ENCODE measurements at regions not wholly inside any gene's neighbourhood (a gene's known extent, or its start where the extent isn't known, plus 50 kb on each side); places are given as distances from the start of the nearest gene placed in this dataset.

GRCh38 chr3:22627993-22628499 lies 575.1 kb upstream of the UBE2E2 start:
- TF ChIP-seq POLR2AphosphoS5 (IDR thresholded peaks at IDR 0.05; ENCODE audit: low read depth, low read length): no peak
- no peak for TF ChIP-seq MAX (IDR thresholded peaks at IDR 0.05; ENCODE audit: low read depth)
- TF ChIP-seq, protein P1, sequence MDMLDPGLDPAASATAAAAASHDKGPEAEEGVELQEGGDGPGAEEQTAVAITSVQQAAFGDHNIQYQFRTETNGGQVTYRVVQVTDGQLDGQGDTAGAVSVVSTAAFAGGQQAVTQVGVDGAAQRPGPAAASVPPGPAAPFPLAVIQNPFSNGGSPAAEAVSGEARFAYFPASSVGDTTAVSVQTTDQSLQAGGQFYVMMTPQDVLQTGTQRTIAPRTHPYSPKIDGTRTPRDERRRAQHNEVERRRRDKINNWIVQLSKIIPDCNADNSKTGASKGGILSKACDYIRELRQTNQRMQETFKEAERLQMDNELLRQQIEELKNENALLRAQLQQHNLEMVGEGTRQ (IDR thresholded peaks at IDR 0.05; ENCODE audit: borderline replicate concordance, low read depth, low read length): no peak
- TF ChIP-seq, protein P2, sequence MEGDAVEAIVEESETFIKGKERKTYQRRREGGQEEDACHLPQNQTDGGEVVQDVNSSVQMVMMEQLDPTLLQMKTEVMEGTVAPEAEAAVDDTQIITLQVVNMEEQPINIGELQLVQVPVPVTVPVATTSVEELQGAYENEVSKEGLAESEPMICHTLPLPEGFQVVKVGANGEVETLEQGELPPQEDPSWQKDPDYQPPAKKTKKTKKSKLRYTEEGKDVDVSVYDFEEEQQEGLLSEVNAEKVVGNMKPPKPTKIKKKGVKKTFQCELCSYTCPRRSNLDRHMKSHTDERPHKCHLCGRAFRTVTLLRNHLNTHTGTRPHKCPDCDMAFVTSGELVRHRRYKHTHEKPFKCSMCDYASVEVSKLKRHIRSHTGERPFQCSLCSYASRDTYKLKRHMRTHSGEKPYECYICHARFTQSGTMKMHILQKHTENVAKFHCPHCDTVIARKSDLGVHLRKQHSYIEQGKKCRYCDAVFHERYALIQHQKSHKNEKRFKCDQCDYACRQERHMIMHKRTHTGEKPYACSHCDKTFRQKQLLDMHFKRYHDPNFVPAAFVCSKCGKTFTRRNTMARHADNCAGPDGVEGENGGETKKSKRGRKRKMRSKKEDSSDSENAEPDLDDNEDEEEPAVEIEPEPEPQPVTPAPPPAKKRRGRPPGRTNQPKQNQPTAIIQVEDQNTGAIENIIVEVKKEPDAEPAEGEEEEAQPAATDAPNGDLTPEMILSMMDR (IDR thresholded peaks at IDR 0.05): no peak
- no peak for TF ChIP-seq GABPA (IDR thresholded peaks at IDR 0.05; ENCODE audit: low read depth)
- no peak for TF ChIP-seq CHD2 (IDR thresholded peaks at IDR 0.05; ENCODE audit: low read length, partially characterized antibody)
- TF ChIP-seq TAF1 (IDR thresholded peaks at IDR 0.05; ENCODE audit: borderline replicate concordance, low read depth, low read length): no peak
- no peak for TF ChIP-seq SIN3A (IDR thresholded peaks at IDR 0.05; ENCODE audit: borderline replicate concordance, low read depth, low read length)

Measured in SK-N-SH (cell line).